GM19463 (cell line): ENCODE measurements at regions not wholly inside any gene's neighbourhood (a gene's known extent, or its start where the extent isn't known, plus 50 kb on each side); places are given as distances from the start of the nearest gene placed in this dataset.
"Not testable (repeated sequence)": the region's sequence is repeated elsewhere in the genome, so short reads cannot be mapped to it uniquely, and the experiment has no call there.

Experiments used
- ATAC-seq: cut with Tn5 transposase; IDR thresholded peaks from one replicate; pipeline ENCODE4 v1.9.1; 2021; ENCODE audit warnings: mild to moderate bottlenecking, moderate library complexity; ENCODE audit not compliant: unreplicated experiment

DNA sequence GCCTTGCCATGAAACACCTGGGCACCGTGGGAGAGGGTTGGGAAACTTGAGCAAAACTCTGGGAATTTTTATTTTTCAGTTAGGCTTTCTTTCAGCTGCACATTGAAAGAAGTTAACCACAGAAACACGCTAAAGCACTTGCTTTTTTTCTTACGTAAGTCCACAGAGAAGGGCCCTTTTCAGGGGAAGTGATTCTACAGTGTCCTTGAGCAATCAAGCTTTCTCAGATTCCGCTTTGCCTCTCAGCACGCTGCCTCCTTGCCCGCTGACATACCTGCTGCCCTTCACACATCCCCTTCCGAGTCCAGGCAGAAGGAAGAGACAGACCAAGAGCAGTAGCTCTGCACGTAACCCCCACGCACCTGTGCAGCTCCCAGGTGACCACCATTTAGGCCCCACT is 135.5 kb upstream of the MYT1L start:
- ATAC-seq, result no peak

- ATAC-seq, result no peak
These were observed 133.6 kb upstream of the MYT1L start for GRCh38 chr2:2464643-2465042.

DNA sequence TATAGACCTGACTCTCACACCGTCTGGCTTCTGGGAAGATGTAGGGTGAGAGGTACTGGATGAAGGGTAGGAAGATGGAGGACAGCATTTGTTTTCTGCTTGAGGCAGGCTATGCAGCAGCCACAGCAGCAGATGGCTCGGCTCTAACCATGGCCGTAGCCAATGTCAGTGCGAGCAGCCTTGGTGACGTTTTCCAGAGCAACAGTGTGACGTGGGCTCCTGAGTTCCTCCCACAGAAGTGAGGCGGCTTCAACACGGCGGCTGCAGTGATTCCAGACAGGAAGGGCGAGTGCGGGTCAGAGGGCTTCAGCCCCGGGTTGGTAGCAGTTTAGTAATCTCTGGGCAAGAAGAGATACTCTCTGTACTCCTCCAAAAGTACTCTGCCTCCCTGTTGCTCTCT is 133.0 kb upstream of the MYT1L start:
- ATAC-seq, result no peak

- ATAC-seq, result no peak
These were observed 125.6 kb upstream of the MYT1L start for GRCh38 chr2:2456721-2457120.

DNA sequence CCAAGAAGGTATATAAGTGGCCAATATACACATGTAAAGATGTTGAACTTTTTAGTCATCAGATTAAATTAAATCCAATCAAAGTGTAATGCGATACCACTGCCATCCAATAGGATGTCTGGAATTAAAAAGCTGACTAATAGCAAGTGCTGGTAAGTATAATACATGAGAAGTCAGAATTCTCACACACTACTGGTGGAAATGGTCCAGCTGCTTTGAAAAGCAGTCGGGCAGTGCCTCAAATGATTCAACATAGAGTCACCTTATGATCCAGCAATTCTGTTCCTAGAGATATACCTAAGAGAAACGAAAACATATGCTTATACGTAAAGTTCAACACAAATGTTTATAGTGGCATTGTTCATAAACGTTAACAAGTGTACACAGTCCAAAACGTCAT is 124.1 kb upstream of the MYT1L start:
- no peak for ATAC-seq

DNA sequence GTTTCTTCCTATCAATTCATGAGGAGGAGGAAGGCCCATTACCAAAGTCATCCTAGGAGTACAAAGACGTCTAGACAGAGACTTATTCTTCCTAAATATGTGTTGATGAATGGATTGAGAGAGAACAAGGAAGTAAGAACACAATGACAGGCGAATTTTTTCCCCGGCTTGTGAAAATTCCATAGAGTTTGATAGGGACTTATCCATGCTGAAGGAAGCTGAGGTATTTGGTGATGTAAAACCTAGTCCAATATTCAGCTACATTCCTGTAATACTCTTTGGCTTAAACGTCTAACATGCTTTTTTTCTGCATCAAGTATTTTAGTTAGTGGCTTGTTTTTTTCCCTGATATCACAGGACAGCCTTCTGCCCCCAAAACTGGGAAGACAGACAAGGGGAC is 121.9 kb upstream of the MYT1L start:
- no peak for ATAC-seq

DNA sequence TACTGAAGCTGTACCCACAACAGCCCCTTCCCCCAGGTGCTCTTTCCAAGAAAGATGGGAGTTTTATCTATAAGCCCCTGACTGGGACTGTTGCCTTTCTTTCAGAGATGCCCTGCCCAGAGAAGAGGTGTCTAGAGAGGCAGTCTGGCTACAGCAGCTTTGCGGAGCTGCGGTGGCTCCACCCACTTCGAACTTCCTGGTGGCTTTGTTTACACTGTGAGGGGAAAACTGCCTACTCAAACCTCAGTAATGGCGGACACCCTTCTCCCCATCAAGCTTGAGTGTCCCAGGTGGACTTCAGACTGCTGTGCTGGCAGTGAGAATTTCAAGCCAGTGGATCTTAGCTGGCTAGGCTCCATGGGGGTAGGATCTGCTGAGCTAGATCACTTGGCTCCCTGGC is 120.2 kb upstream of the MYT1L start:
- ATAC-seq, result not testable (repeated sequence)

GRCh38 chr2:2448178-2448577 is 117.1 kb upstream of the MYT1L start:
- no peak for ATAC-seq

DNA sequence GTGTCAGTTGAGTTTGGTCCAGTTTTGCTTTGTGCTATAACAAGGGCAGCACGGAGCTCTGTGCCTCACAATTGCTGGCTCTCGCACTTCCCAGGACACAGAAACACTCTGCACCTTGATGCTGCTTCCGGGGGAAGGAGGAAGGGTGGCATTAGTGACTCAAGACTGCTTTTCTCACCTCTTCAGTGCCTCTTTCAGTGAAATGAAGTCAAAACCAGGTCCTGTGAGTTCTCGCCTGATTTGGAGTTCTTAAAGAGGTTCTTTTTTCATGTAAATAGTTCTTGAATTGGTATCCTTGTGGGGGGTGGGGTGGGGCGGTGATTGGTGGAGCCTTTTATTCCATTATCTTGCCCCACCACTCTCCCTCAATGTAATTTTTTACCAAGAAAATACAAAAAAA is 91.5 kb upstream of the MYT1L start:
- no peak for ATAC-seq

- ATAC-seq, result no peak
These were observed 82.5 kb upstream of the MYT1L start for GRCh38 chr2:2413525-2413924.

DNA sequence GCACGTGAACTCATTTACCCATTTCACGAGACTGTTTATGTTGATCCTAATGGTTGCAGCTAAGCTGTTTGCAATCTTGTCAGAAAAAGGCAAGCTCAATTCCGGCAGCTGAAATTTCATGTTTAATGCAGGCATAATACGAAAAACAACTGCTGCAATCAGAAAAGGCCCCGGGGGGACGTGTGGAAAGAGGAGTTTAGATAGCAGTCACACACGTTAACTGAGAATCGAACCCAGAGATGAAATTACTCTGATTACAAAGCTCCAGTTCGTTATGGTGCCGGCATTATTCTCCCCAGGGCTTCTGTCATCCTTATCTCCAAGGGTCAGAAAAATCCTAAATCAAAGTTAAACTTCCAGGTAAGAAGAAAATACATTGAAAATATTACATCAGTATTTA is 79.9 kb upstream of the MYT1L start:
- no peak for ATAC-seq

DNA sequence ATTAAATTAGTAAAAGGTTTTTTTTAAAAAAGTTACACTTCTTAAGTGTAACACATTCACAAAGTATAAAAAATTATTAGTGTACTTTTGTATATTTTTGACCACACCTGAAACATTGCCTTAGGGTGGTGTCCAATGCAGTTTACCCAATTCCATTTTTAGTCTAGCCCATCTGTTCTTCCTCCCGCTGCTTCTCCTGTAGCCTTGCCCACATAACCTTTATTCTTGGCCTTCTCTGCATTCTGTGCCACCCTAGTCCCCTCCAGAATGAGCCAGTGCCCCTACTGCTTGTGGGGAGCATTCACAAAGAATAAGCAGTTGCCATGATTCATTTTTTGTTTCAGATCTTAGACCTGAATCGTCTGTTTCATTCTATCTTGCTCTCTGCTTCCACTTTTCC is 78.4 kb upstream of the MYT1L start:
- ATAC-seq, result no peak

DNA sequence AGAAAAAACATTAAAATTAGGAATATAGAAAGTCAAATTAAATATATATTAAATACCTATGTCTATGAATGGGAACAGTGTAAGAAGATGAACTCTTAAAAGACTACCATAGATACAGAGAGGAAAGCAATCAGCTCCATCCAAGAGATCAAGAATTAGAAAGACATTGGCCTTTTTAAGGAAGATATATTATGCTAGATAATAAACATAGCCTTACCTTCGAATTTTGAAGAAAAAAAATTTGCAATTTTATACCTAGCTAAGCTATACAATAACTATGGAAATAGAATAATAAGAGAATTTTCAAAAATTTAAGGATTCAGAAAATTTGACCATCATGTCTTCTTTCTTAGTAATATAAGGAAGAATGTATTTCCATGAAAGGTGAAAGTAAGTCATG is 74.7 kb upstream of the MYT1L start:
- no peak for ATAC-seq

- ATAC-seq, result no peak
These were observed 69.4 kb upstream of the MYT1L start for GRCh38 chr2:2400286-2401038.

GRCh38 chr2:2399396-2399795 is 68.3 kb upstream of the MYT1L start:
- no peak for ATAC-seq

DNA sequence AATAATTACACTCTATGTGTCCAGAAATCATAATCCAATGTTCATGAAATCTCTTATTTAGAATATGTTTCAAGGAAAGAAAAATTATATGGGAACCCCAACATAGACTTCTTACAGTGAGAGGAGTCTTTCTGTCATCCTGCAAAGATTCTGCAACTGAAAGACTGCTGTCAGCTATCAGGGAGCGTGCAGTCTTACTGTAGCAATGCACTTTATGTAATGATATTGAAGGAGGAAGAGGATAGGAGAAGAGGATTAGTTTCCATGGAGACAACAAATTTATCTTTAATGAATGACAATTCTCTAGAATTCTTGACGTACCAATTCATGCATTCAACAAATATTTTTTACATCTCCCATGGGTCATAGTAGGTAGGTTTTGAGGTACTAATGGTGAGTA is 61.3 kb upstream of the MYT1L start:
- ATAC-seq, result no peak

GRCh38 chr2:2389215-2389614 is 58.1 kb upstream of the MYT1L start:
- no peak for ATAC-seq
